H1 (cell line): ENCODE measurements at regions not wholly inside any gene's neighbourhood (a gene's known extent, or its start where the extent isn't known, plus 50 kb on each side); places are given as distances from the start of the nearest gene placed in this dataset.

Experiments used
- JUN ChIP-seq: IDR thresholded peaks from 2 replicates; pipeline ENCODE4 v1.6.1; 2011; ENCODE audit warnings: low read depth, mild to moderate bottlenecking, improper control_type of control experiment, low read length
- RFX5 ChIP-seq: IDR thresholded peaks from 2 replicates; pipeline ENCODE4 v1.6.1; 2011; ENCODE audit warnings: low read depth, low read length, improper control_type of control experiment, borderline replicate concordance
- TF ChIP-seq, protein P1 (sequence below), 3 experiments: IDR thresholded peaks; 1 replicate in 2 of 3; 2 replicates in 1 of 3; pipeline versions ENCODE4 v1.5.1 to v1.6.1; 2011; ENCODE audit warnings: low read length in 3 of 3, mild to moderate bottlenecking in 3 of 3, inconsistent platforms in 2 of 3, low read depth in 1 of 3, moderate library complexity in 1 of 3; ENCODE audit not compliant: insufficient read depth in 1 of 3; ENCODE audit errors: control extremely low read depth in 1 of 3
- TF ChIP-seq, protein P2 (sequence below): fragments of 300-600 bp; sonication (generic); IDR thresholded peaks from 2 replicates; pipeline ENCODE4 v1.7.1; 2012; ENCODE audit warnings: low read length, moderate library complexity, mild to moderate bottlenecking, inconsistent platforms; ENCODE audit not compliant: insufficient replicate concordance

DNA sequence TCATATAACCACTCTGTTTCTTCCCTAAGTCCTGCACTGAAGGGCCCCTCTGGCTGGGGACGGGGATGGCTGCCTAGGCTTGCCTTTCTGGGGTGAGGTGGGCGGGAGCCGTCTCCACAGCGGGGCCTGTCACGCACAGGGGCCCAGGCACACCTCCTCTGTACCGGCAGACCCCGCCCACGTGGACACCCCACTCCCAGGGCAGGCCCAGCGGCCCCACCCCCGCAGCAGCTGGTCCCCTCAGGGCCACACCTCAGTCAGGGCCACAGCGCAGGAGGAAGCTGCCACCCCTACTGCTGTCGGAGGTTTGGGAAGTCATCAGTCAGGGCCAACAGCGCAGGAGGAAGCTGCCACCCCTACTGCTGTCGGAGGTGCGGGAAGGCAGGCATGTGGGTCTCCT is 257.6 kb upstream of the RAB6C start:
- no peak for TF ChIP-seq RFX5
- TF ChIP-seq, protein P1, sequence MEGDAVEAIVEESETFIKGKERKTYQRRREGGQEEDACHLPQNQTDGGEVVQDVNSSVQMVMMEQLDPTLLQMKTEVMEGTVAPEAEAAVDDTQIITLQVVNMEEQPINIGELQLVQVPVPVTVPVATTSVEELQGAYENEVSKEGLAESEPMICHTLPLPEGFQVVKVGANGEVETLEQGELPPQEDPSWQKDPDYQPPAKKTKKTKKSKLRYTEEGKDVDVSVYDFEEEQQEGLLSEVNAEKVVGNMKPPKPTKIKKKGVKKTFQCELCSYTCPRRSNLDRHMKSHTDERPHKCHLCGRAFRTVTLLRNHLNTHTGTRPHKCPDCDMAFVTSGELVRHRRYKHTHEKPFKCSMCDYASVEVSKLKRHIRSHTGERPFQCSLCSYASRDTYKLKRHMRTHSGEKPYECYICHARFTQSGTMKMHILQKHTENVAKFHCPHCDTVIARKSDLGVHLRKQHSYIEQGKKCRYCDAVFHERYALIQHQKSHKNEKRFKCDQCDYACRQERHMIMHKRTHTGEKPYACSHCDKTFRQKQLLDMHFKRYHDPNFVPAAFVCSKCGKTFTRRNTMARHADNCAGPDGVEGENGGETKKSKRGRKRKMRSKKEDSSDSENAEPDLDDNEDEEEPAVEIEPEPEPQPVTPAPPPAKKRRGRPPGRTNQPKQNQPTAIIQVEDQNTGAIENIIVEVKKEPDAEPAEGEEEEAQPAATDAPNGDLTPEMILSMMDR (IDR thresholded peaks at IDR 0.05; ENCODE audit: control extremely low read depth in 1 of 3, insufficient read depth in 1 of 3, low read depth in 1 of 3, low read length in 3 of 3): no peak
- TF ChIP-seq, protein P2, sequence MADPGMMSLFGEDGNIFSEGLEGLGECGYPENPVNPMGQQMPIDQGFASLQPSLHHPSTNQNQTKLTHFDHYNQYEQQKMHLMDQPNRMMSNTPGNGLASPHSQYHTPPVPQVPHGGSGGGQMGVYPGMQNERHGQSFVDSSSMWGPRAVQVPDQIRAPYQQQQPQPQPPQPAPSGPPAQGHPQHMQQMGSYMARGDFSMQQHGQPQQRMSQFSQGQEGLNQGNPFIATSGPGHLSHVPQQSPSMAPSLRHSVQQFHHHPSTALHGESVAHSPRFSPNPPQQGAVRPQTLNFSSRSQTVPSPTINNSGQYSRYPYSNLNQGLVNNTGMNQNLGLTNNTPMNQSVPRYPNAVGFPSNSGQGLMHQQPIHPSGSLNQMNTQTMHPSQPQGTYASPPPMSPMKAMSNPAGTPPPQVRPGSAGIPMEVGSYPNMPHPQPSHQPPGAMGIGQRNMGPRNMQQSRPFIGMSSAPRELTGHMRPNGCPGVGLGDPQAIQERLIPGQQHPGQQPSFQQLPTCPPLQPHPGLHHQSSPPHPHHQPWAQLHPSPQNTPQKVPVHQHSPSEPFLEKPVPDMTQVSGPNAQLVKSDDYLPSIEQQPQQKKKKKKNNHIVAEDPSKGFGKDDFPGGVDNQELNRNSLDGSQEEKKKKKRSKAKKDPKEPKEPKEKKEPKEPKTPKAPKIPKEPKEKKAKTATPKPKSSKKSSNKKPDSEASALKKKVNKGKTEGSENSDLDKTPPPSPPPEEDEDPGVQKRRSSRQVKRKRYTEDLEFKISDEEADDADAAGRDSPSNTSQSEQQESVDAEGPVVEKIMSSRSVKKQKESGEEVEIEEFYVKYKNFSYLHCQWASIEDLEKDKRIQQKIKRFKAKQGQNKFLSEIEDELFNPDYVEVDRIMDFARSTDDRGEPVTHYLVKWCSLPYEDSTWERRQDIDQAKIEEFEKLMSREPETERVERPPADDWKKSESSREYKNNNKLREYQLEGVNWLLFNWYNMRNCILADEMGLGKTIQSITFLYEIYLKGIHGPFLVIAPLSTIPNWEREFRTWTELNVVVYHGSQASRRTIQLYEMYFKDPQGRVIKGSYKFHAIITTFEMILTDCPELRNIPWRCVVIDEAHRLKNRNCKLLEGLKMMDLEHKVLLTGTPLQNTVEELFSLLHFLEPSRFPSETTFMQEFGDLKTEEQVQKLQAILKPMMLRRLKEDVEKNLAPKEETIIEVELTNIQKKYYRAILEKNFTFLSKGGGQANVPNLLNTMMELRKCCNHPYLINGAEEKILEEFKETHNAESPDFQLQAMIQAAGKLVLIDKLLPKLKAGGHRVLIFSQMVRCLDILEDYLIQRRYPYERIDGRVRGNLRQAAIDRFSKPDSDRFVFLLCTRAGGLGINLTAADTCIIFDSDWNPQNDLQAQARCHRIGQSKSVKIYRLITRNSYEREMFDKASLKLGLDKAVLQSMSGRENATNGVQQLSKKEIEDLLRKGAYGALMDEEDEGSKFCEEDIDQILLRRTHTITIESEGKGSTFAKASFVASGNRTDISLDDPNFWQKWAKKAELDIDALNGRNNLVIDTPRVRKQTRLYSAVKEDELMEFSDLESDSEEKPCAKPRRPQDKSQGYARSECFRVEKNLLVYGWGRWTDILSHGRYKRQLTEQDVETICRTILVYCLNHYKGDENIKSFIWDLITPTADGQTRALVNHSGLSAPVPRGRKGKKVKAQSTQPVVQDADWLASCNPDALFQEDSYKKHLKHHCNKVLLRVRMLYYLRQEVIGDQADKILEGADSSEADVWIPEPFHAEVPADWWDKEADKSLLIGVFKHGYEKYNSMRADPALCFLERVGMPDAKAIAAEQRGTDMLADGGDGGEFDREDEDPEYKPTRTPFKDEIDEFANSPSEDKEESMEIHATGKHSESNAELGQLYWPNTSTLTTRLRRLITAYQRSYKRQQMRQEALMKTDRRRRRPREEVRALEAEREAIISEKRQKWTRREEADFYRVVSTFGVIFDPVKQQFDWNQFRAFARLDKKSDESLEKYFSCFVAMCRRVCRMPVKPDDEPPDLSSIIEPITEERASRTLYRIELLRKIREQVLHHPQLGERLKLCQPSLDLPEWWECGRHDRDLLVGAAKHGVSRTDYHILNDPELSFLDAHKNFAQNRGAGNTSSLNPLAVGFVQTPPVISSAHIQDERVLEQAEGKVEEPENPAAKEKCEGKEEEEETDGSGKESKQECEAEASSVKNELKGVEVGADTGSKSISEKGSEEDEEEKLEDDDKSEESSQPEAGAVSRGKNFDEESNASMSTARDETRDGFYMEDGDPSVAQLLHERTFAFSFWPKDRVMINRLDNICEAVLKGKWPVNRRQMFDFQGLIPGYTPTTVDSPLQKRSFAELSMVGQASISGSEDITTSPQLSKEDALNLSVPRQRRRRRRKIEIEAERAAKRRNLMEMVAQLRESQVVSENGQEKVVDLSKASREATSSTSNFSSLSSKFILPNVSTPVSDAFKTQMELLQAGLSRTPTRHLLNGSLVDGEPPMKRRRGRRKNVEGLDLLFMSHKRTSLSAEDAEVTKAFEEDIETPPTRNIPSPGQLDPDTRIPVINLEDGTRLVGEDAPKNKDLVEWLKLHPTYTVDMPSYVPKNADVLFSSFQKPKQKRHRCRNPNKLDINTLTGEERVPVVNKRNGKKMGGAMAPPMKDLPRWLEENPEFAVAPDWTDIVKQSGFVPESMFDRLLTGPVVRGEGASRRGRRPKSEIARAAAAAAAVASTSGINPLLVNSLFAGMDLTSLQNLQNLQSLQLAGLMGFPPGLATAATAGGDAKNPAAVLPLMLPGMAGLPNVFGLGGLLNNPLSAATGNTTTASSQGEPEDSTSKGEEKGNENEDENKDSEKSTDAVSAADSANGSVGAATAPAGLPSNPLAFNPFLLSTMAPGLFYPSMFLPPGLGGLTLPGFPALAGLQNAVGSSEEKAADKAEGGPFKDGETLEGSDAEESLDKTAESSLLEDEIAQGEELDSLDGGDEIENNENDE: no peak
- TF ChIP-seq JUN: no peak
